ENCODE measurements at regions not wholly inside any gene's neighbourhood (a gene's known extent, or its start where the extent isn't known, plus 50 kb on each side); places are given as distances from the start of the nearest gene placed in this dataset.

- TF ChIP-seq CTCF (conservative IDR thresholded peaks at IDR 0.05; ENCODE audit: low read length), result no peak
- H3K4me1 ChIP-seq (ENCODE audit: insufficient read depth, low read length, poor library complexity, severe bottlenecking), result peaks cover 28% of the 10 kb centered on the region
- H3K4me3 ChIP-seq (ENCODE audit: low read depth, low read length, poor library complexity, severe bottlenecking), result no peak overlapping the region
- CTCF ChIA-PET (ENCODE audit: unreplicated experiment), result no interaction called here
- H3K9me2 ChIP-seq (ENCODE audit: insufficient read depth, low read length), result no peaks in the 10 kb centered on the region
- no peaks in the 10 kb centered on the region for H3K79me2 ChIP-seq (ENCODE audit: insufficient read depth, low read depth, low read length)
- intact Hi-C loops (cut with micrococcal nuclease; ENCODE audit: unreplicated experiment), result loop anchor here (5.0 kb wide), 1 partner anchor 81 kb away; the partner anchor contains the start of gene OGFRL1
- no peak for DNase-seq (ENCODE audit: low spot score)
- no peaks in the 10 kb centered on the region for H3K36me3 ChIP-seq (ENCODE audit: insufficient read depth, low read length)
- H4K20me1 ChIP-seq (ENCODE audit: insufficient read depth, low read length), result no peaks in the 10 kb centered on the region
- BruUV-seq (replicated peaks), result no TSS peak
- no peak overlapping the region for H3K27ac ChIP-seq (ENCODE audit: low read depth, low read length, poor library complexity, severe bottlenecking)
- no peak overlapping the region for H2AFZ ChIP-seq (ENCODE audit: low read length)
- POLR2A ChIA-PET, result interaction anchor here (0.7 kb wide), 1 partner anchor 141 kb away, joined by 3 read pairs; no protein-coding TSS in a partner anchor
- no peak overlapping the region for H3K4me2 ChIP-seq (ENCODE audit: low read length)
- no peaks in the 10 kb centered on the region for H3K9me3 ChIP-seq (ENCODE audit: low read length)
These were observed 79.7 kb downstream of the OGFRL1 start for GRCh38 chr6:71368284-71368683.

- intact Hi-C loops (cut with micrococcal nuclease; ENCODE audit: unreplicated experiment), result no loop called here
- DNase-seq (ENCODE audit: low spot score), result no peak
- no peak for TF ChIP-seq EZH2phosphoT487 (IDR thresholded peaks at IDR 0.05; ENCODE audit: borderline replicate concordance, low read depth, low read length)
- TF ChIP-seq CTCF (conservative IDR thresholded peaks at IDR 0.05; ENCODE audit: low read length), result no peak
- no peaks in the 10 kb centered on the region; the same call in 1 of the 2 replicates for H3K36me3 ChIP-seq (ENCODE audit: insufficient read depth, low read length)
- no peak overlapping the region for H3K4me3 ChIP-seq (ENCODE audit: low read depth, low read length, poor library complexity, severe bottlenecking)
- H3K4me2 ChIP-seq (ENCODE audit: low read length), result no peak overlapping the region
- no peaks in the 10 kb centered on the region for H3K9me3 ChIP-seq (ENCODE audit: low read length)
- no peaks in the 10 kb centered on the region for H4K20me1 ChIP-seq (ENCODE audit: insufficient read depth, low read length)
- ChIA-PET CTCF (ENCODE audit: unreplicated experiment) (no interaction called here), POLR2A (no interaction called here)
- BruUV-seq (replicated peaks), result no TSS peak
- no peak overlapping the region for H3K27ac ChIP-seq (ENCODE audit: low read depth, low read length, poor library complexity, severe bottlenecking)
- H2AFZ ChIP-seq (ENCODE audit: low read length), result no peak overlapping the region
- no peaks in the 10 kb centered on the region for H3K79me2 ChIP-seq (ENCODE audit: insufficient read depth, low read depth, low read length)
- H3K4me1 ChIP-seq (ENCODE audit: insufficient read depth, low read length, poor library complexity, severe bottlenecking), result peaks cover 13% of the 10 kb centered on the region
- no peaks in the 10 kb centered on the region for H3K9me2 ChIP-seq (ENCODE audit: insufficient read depth, low read length)
These were observed 82.9 kb downstream of the OGFRL1 start for GRCh38 chr6:71371559-71371958.

- no peak overlapping the region for H2AFZ ChIP-seq (ENCODE audit: low read length)
- no peak for TF ChIP-seq EZH2phosphoT487 (IDR thresholded peaks at IDR 0.05; ENCODE audit: borderline replicate concordance, low read depth, low read length)
- TF ChIP-seq CTCF (conservative IDR thresholded peaks at IDR 0.05; ENCODE audit: low read length), result no peak
- no peak overlapping the region for H3K27ac ChIP-seq (ENCODE audit: low read depth, low read length, poor library complexity, severe bottlenecking)
- CTCF ChIA-PET (ENCODE audit: unreplicated experiment), result no interaction called here
- H3K9me2 ChIP-seq (ENCODE audit: insufficient read depth, low read length), result no peaks in the 10 kb centered on the region
- DNase-seq (ENCODE audit: low spot score), result no peak
- no peaks in the 10 kb centered on the region for H3K79me2 ChIP-seq (ENCODE audit: insufficient read depth, low read depth, low read length)
- H4K20me1 ChIP-seq (ENCODE audit: insufficient read depth, low read length), result no peaks in the 10 kb centered on the region
- intact Hi-C loops (cut with micrococcal nuclease; ENCODE audit: unreplicated experiment), result no loop called here
- BruUV-seq (replicated peaks), result no TSS peak
- POLR2A ChIA-PET, result no interaction called here
- H3K36me3 ChIP-seq (ENCODE audit: insufficient read depth, low read length), result no peaks in the 10 kb centered on the region; the same call in 1 of the 2 replicates
- no peak overlapping the region for H3K4me2 ChIP-seq (ENCODE audit: low read length)
- no peaks in the 10 kb centered on the region for H3K9me3 ChIP-seq (ENCODE audit: low read length)
- H3K4me1 ChIP-seq (ENCODE audit: insufficient read depth, low read length, poor library complexity, severe bottlenecking), result no peaks in the 10 kb centered on the region
- no peak overlapping the region for H3K4me3 ChIP-seq (ENCODE audit: low read depth, low read length, poor library complexity, severe bottlenecking)
These were observed 85.3 kb downstream of the OGFRL1 start for GRCh38 chr6:71373943-71374342.
